Thyroid gland (tissue), 4 donors: ENCODE measurements at regions not wholly inside any gene's neighbourhood (a gene's known extent, or its start where the extent isn't known, plus 50 kb on each side); places are given as distances from the start of the nearest gene placed in this dataset.

Experiments
- DNase-seq, 2 donors: peaks; one replicate each; pipeline ENCODE4 v3.0.0-alpha.2; 2019
- H3K27ac ChIP-seq, 3 donors: fragments of 200-600 bp; sonication (generic); 1 replicate in 2 of 3; 2 replicates in 1 of 3; pipeline ENCODE4 v1.5.1; 2016 to 2019; ENCODE audit warnings: mild to moderate bottlenecking in 1 of 3, moderate library complexity in 1 of 3
- H3K27me3 ChIP-seq: fragments of 200-600 bp; sonication (generic); one replicate; pipeline ENCODE4 v1.5.1; 2019
- H3K36me3 ChIP-seq, 2 donors: fragments of 200-600 bp; sonication (generic); one replicate each; pipeline ENCODE4 v1.5.1; 2016 to 2019
- H3K4me1 ChIP-seq, 2 donors: fragments of 200-600 bp; sonication (generic); one replicate each; pipeline ENCODE4 v1.5.1; 2017 to 2019
- H3K4me3 ChIP-seq, 3 donors: fragments of 200-600 bp; sonication (generic); replicated peaks in 1 of 3; 1 replicate in 2 of 3; 2 replicates in 1 of 3; pipeline ENCODE4 v1.5.1; 2016; ENCODE audit warnings: mild to moderate bottlenecking in 1 of 3
- H3K9me3 ChIP-seq: fragments of 200-600 bp; sonication (generic); one replicate; pipeline ENCODE4 v1.5.1; 2017
- CTCF ChIP-seq, 6 experiments: fragments of 200-600 bp in 3 of 6; fragments of 450-650 bp in 3 of 6; sonication (generic) in 3 of 6; IDR thresholded peaks; one replicate each; pipeline ENCODE4 v1.5.1; 2016 to 2019; ENCODE audit warnings: antibody characterized with exemption in 6 of 6, mild to moderate bottlenecking in 2 of 6, inconsistent platforms in 1 of 6, moderate library complexity in 1 of 6
- POLR2A ChIP-seq, 2 donors: fragments of 450-650 bp; IDR thresholded peaks; one replicate each; pipeline ENCODE4 v1.6.1; 2017; ENCODE audit warnings: antibody characterized with exemption in 2 of 2, mild to moderate bottlenecking in 2 of 2, moderate library complexity in 1 of 2
- WGBS, 2 donors: methylation state at CpG; one replicate each; pipeline ENCODE4 v1.1.5; 2017; 5-methylcytosine and 5-hydroxymethylcytosine counted together
- intact Hi-C: fragments of 100-400 bp; cut with DNase I; formaldehyde crosslinking; loops from one replicate; pipeline ENCODE4 v1.15.1; 2023

- Histone ChIP-seq H3K27ac (no peak overlapping the region), H3K36me3 (no peaks in the 10 kb centered on the region), H3K9me3 (no peaks in the 10 kb centered on the region), H3K4me3 (no peak overlapping the region), H3K27me3 (no peaks in the 10 kb centered on the region), H3K4me1 (no peaks in the 10 kb centered on the region)
- no peak for DNase-seq
- intact Hi-C loops: no loop called here
- TF ChIP-seq POLR2A (IDR thresholded peaks at IDR 0.05): no peak
- no peak for TF ChIP-seq CTCF (IDR thresholded peaks at IDR 0.05)
- WGBS, 2 donors: 94 to 95% methylated on average over 3 of the region's 3 CpGs
Observed at GRCh38 chr4:147040874-147041273, 95.2 kb upstream of the TTC29 start.

- intact Hi-C loops: no loop called here
- no peaks in the 10 kb centered on the region for H3K27me3 ChIP-seq
- WGBS, 2 donors: 68 to 73% methylated on average over 4 of the region's 4 CpGs
- no peak overlapping the region for H3K4me3 ChIP-seq
- no peak for TF ChIP-seq CTCF (IDR thresholded peaks at IDR 0.05)
- TF ChIP-seq POLR2A (IDR thresholded peaks at IDR 0.05): no peak
- H3K9me3 ChIP-seq: no peaks in the 10 kb centered on the region
- no peak overlapping the region for H3K27ac ChIP-seq
- no peaks in the 10 kb centered on the region for H3K4me1 ChIP-seq
- H3K36me3 ChIP-seq: no peaks in the 10 kb centered on the region
- no peak for DNase-seq
Observed at GRCh38 chr4:147041376-147041775, 95.7 kb upstream of the TTC29 start.

DNA sequence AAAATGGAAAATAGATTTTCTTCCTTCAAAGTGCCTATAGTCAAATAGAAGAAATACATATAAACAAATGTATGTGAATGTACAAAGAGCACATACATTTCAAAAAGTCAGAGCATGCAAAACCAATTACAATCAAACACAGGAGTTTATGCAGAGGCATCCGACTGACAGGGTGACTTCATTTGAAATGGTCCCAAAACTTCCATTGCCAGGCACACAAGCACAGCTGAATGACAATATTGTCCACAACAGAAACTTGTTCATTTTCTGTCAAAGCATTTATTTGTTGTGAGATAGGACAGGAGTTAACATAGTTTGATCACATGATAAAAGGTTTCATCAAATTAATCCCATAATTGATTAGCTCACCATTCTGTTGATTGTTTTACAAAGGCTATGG lies 96.4 kb upstream of the TTC29 start:
- H3K9me3 ChIP-seq: no peaks in the 10 kb centered on the region
- TF ChIP-seq POLR2A (IDR thresholded peaks at IDR 0.05) (no peak), CTCF (IDR thresholded peaks at IDR 0.05) (no peak)
- 89% methylated on average over 1 of the region's 1 CpG for WGBS, 2 donors
- H3K36me3 ChIP-seq: no peaks in the 10 kb centered on the region
- no peak overlapping the region for H3K4me3 ChIP-seq
- no peaks in the 10 kb centered on the region for H3K27me3 ChIP-seq
- intact Hi-C loops: no loop called here
- no peak overlapping the region for H3K27ac ChIP-seq
- DNase-seq: no peak
- H3K4me1 ChIP-seq: no peaks in the 10 kb centered on the region

- Histone ChIP-seq H3K4me1 (no peaks in the 10 kb centered on the region), H3K9me3 (no peaks in the 10 kb centered on the region), H3K36me3 (no peaks in the 10 kb centered on the region), H3K27me3 (no peaks in the 10 kb centered on the region), H3K27ac (no peak overlapping the region), H3K4me3 (no peak overlapping the region)
- 62 to 63% methylated on average over 4 of the region's 4 CpGs for WGBS, 2 donors
- intact Hi-C loops: no loop called here
- TF ChIP-seq CTCF (IDR thresholded peaks at IDR 0.05) (no peak), POLR2A (IDR thresholded peaks at IDR 0.05) (no peak)
- no peak for DNase-seq
Observed at GRCh38 chr4:147044241-147044640, 98.6 kb upstream of the TTC29 start.

DNA sequence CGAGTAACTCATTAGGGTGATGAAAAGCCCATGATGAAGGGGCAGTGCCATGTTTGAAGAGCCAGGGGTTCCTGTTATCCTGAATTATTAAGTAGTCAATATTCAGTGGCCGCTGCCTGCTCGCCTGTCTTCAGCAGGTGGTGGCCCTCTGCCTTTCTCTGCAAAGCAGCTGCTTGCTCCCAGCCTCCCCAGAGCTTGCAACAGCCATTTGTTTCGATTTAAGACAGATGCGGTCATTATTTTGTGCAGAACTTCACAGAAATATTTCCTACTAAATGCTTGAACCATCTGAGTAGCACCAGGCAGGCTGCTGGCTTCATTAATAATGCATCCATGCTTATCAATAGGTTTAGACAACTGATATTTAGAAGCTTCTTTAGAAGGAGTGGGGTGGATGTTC lies 104.3 kb upstream of the TTC29 start:
- Histone ChIP-seq H3K27ac (no peak overlapping the region), H3K4me1 (peaks cover 0 to 8% of the 10 kb centered on the region in 2 donors), H3K27me3 (no peaks in the 10 kb centered on the region), H3K9me3 (no peaks in the 10 kb centered on the region), H3K36me3 (no peaks in the 10 kb centered on the region), H3K4me3 (no peak overlapping the region)
- DNase-seq: no peak
- intact Hi-C loops: no loop called here
- no peak for TF ChIP-seq POLR2A (IDR thresholded peaks at IDR 0.05)
- TF ChIP-seq CTCF (IDR thresholded peaks at IDR 0.05): no peak
- WGBS, 2 donors: 86% methylated on average over 5 of the region's 5 CpGs
